Upper lobe of left lung (tissue), 6 donors: ENCODE measurements at regions not wholly inside any gene's neighbourhood (a gene's known extent, or its start where the extent isn't known, plus 50 kb on each side); places are given as distances from the start of the nearest gene placed in this dataset.
"Not testable (repeated sequence)": the region's sequence is repeated elsewhere in the genome, so short reads cannot be mapped to it uniquely, and the experiment has no call there.

Experiments used
- ATAC-seq, 2 donors: fragments of 200-7000 bp; cut with Tn5 transposase; one replicate each; pipeline ENCODE4 v1.9.1; 2022; ENCODE audit warnings: mild to moderate bottlenecking in 2 of 2, moderate library complexity in 2 of 2; ENCODE audit not compliant: low FRiP score in 2 of 2
- DNase-seq, 2 donors: peaks; one replicate each; pipeline ENCODE4 v3.0.0-alpha.2; 2019 to 2020
- H3K27ac ChIP-seq, 4 donors: fragments of 200-600 bp; sonication (generic); one replicate each; pipeline ENCODE4 v1.5.1; 2016 to 2019
- H3K27me3 ChIP-seq, 4 donors: fragments of 200-600 bp; sonication (generic); one replicate each; pipeline ENCODE4 v1.5.1; 2017 to 2019
- H3K36me3 ChIP-seq, 4 donors: fragments of 200-600 bp; sonication (generic); one replicate each; pipeline ENCODE4 v1.5.1; 2016 to 2019
- H3K4me1 ChIP-seq, 4 donors: fragments of 200-600 bp; sonication (generic); one replicate each; pipeline ENCODE4 v1.5.1; 2018 to 2019
- H3K4me3 ChIP-seq, 4 donors: fragments of 200-600 bp; sonication (generic); one replicate each; pipeline ENCODE4 v1.5.1; 2017 to 2019; ENCODE audit warnings: mild to moderate bottlenecking in 2 of 4, moderate library complexity in 1 of 4
- H3K9me3 ChIP-seq, 4 donors: fragments of 200-600 bp; sonication (generic); one replicate each; pipeline ENCODE4 v1.5.1; 2018 to 2019
- EP300 ChIP-seq, 4 donors: sonication (generic); formaldehyde crosslinking; IDR thresholded peaks; one replicate each; pipeline ENCODE4 v1.5.1; 2017; ENCODE audit warnings: antibody characterized with exemption in 4 of 4, control low read depth in 2 of 4
- POLR2A ChIP-seq, 4 donors: fragments of 450-650 bp; IDR thresholded peaks; one replicate each; pipeline ENCODE4 v1.5.1; 2016 to 2017; ENCODE audit warnings: antibody characterized with exemption in 4 of 4, mild to moderate bottlenecking in 2 of 4
- POLR2AphosphoS5 ChIP-seq, 2 donors: sonication (generic); formaldehyde crosslinking; IDR thresholded peaks; one replicate each; pipeline ENCODE4 v1.5.1; 2017; ENCODE audit warnings: antibody characterized with exemption in 2 of 2
- WGBS, 2 donors: methylation state at CpG; one replicate each; pipeline ENCODE4 v1.1.5; 2017 to 2018; 5-methylcytosine and 5-hydroxymethylcytosine counted together
- TF ChIP-seq, protein P1 (sequence below), 6 experiments: fragments of 450-650 bp in 4 of 6; fragments of 200-600 bp in 2 of 6; sonication (generic) in 2 of 6; IDR thresholded peaks; one replicate each; pipeline ENCODE4 v1.5.1; 2016 to 2019; ENCODE audit warnings: antibody characterized with exemption in 6 of 6
- donor health status: DM: no; HTN: no; CAD: no; lungs with moderate emphysema.
- donor health status: DM: no; HTN: yes; CAD: no; lungs with severe emphysema.

GRCh38 chr3:15899388-15899787, 101.6 kb upstream of the ANKRD28 start:
- no peak overlapping the region for H3K27ac ChIP-seq
- WGBS, 2 donors = 93% methylated on average over 2 of the region's 2 CpGs; no CpG with 5 or more reads in 1 of the 2 donors
- TF ChIP-seq POLR2AphosphoS5 (IDR thresholded peaks at IDR 0.05) = no peak
- H3K4me1 ChIP-seq = no peaks in the 10 kb centered on the region
- DNase-seq (no peak), ATAC-seq (no peak)
- no peak overlapping the region for H3K4me3 ChIP-seq
- no peaks in the 10 kb centered on the region for H3K27me3 ChIP-seq
- H3K36me3 ChIP-seq = no peaks in the 10 kb centered on the region
- no peaks in the 10 kb centered on the region for H3K9me3 ChIP-seq

- no peaks in the 10 kb centered on the region for H3K4me1 ChIP-seq
- TF ChIP-seq POLR2A (IDR thresholded peaks at IDR 0.05) (no peak), POLR2AphosphoS5 (IDR thresholded peaks at IDR 0.05) (no peak), EP300 (IDR thresholded peaks at IDR 0.05) (no peak)
- TF ChIP-seq, protein P1, sequence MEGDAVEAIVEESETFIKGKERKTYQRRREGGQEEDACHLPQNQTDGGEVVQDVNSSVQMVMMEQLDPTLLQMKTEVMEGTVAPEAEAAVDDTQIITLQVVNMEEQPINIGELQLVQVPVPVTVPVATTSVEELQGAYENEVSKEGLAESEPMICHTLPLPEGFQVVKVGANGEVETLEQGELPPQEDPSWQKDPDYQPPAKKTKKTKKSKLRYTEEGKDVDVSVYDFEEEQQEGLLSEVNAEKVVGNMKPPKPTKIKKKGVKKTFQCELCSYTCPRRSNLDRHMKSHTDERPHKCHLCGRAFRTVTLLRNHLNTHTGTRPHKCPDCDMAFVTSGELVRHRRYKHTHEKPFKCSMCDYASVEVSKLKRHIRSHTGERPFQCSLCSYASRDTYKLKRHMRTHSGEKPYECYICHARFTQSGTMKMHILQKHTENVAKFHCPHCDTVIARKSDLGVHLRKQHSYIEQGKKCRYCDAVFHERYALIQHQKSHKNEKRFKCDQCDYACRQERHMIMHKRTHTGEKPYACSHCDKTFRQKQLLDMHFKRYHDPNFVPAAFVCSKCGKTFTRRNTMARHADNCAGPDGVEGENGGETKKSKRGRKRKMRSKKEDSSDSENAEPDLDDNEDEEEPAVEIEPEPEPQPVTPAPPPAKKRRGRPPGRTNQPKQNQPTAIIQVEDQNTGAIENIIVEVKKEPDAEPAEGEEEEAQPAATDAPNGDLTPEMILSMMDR (IDR thresholded peaks at IDR 0.05) = no peak
- 82 to 83% methylated on average over 3 of the region's 3 CpGs for WGBS, 2 donors
- no peaks in the 10 kb centered on the region for H3K36me3 ChIP-seq
- H3K4me3 ChIP-seq = no peak overlapping the region
- DNase-seq (no peak), ATAC-seq (peak in 1 of 2 donors; percentile 72)
- no peaks in the 10 kb centered on the region for H3K9me3 ChIP-seq
- no peak overlapping the region for H3K27ac ChIP-seq
- H3K27me3 ChIP-seq = no peaks in the 10 kb centered on the region
Observed at GRCh38 chr3:15903164-15903563, 105.4 kb upstream of the ANKRD28 start.

- DNase-seq = no peak
- no peaks in the 10 kb centered on the region for H3K36me3 ChIP-seq
- TF ChIP-seq POLR2AphosphoS5 (IDR thresholded peaks at IDR 0.05) (no peak), EP300 (IDR thresholded peaks at IDR 0.05) (no peak), POLR2A (IDR thresholded peaks at IDR 0.05) (no peak)
- TF ChIP-seq, protein P1 (IDR thresholded peaks at IDR 0.05) = no peak
- peak in 1 of 2 donors; percentile 47 for ATAC-seq
- no peak overlapping the region for H3K27ac ChIP-seq
- H3K4me3 ChIP-seq = no peak overlapping the region
- no peaks in the 10 kb centered on the region for H3K4me1 ChIP-seq
- H3K27me3 ChIP-seq = no peaks in the 10 kb centered on the region
- no peaks in the 10 kb centered on the region for H3K9me3 ChIP-seq
- WGBS, 2 donors = 82 to 87% methylated on average over 7 of the region's 7 CpGs
Observed at GRCh38 chr3:15903759-15904720, 106.3 kb upstream of the ANKRD28 start.

DNA sequence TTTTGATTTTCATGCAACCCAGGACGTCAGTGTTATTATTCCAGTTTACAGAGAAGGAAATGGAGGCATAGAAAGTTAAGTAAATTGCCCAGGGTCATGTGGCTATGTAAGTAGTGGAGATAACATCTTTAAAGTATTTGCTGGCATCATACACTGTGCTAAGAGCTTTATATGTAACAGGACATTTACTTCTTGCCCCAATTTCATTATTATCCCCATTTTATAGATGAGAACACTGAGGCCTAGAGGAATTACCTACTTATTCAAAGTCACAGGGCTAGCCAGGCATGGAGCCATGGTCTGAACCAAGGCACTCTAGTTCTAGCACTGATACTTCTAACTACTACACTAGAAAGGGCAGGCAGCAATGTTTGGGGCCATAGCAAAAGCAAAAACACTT, 107.3 kb upstream of the ANKRD28 start:
- H3K4me3 ChIP-seq = no peak overlapping the region
- H3K36me3 ChIP-seq = no peaks in the 10 kb centered on the region
- H3K27ac ChIP-seq = no peak overlapping the region
- TF ChIP-seq POLR2AphosphoS5 (IDR thresholded peaks at IDR 0.05) (no peak), POLR2A (IDR thresholded peaks at IDR 0.05) (no peak), EP300 (IDR thresholded peaks at IDR 0.05) (no peak)
- TF ChIP-seq, protein P1 (IDR thresholded peaks at IDR 0.05) = no peak
- H3K27me3 ChIP-seq = no peaks in the 10 kb centered on the region
- 57 to 63% methylated on average over 1 of the region's 1 CpG for whole genome bisulfite sequencing, 2 donors
- no peak for DNase-seq
- ATAC-seq = no peak
- no peaks in the 10 kb centered on the region for H3K9me3 ChIP-seq
- H3K4me1 ChIP-seq = no peaks in the 10 kb centered on the region

DNA sequence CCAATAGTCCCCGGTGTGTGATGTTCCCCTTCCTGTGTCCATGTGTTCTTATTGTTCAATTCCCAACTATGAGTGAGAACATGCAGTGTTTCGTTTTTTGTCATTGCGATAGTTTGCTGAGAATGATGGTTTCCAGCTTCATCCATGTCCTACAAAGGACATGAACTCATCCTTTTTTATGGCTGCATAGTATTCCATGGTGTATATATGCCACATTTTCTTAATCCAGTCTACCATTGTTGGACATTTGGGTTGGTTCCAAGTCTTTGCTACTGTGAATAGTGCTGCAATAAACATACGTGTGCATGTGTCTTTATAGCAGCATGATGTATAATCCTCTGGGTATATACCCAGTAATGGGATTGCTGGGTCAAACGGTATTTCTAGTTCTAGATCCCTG, 109.6 kb upstream of the ANKRD28 start:
- ATAC-seq, DNase-seq: not testable (repeated sequence)

GRCh38 chr3:15918988-15919387, 121.2 kb upstream of the ANKRD28 start:
- no peaks in the 10 kb centered on the region for H3K4me1 ChIP-seq
- TF ChIP-seq, protein P1 (IDR thresholded peaks at IDR 0.05) = no peak
- no peak for TF ChIP-seq EP300 (IDR thresholded peaks at IDR 0.05)
- no peak for TF ChIP-seq POLR2A (IDR thresholded peaks at IDR 0.05)
- TF ChIP-seq POLR2AphosphoS5 (IDR thresholded peaks at IDR 0.05) = no peak
- H3K9me3 ChIP-seq = no peaks in the 10 kb centered on the region
- H3K27me3 ChIP-seq = no peaks in the 10 kb centered on the region
- H3K27ac ChIP-seq = no peak overlapping the region
- DNase-seq (no peak), ATAC-seq (no peak)
- H3K4me3 ChIP-seq = no peak overlapping the region
- 86 to 94% methylated on average over 5 of the region's 5 CpGs for WGBS, 2 donors
- no peaks in the 10 kb centered on the region for H3K36me3 ChIP-seq

More for the DNA sequence above, 109.6 kb upstream of the ANKRD28 start:
- not testable (repeated sequence) for H3K9me3 ChIP-seq, H3K27ac ChIP-seq, H3K36me3 ChIP-seq, H3K4me3 ChIP-seq, H3K4me1 ChIP-seq, H3K27me3 ChIP-seq
- WGBS, 2 donors = 83 to 96% methylated on average over 5 of the region's 5 CpGs
